ENCODE measurements at regions not wholly inside any gene's neighbourhood (a gene's known extent, or its start where the extent isn't known, plus 50 kb on each side); places are given as distances from the start of the nearest gene placed in this dataset.
A peak's percentile ranks its signal among the peaks of the same experiment; 100 is the strongest.

GRCh38 chr17:69605571-69605970 is 191.1 kb downstream of the MAP2K6 start:
- no peak for DNase-seq

GRCh38 chr17:69606142-69606800 is 191.8 kb downstream of the MAP2K6 start:
- no peak for DNase-seq

- DNase-seq, result peak; percentile 52
Observed at GRCh38 chr17:69607162-69607834, 192.8 kb downstream of the MAP2K6 start.

- no peak for DNase-seq
Observed at GRCh38 chr17:69608141-69608540, 193.6 kb downstream of the MAP2K6 start.

GRCh38 chr17:69608808-69609472 is 194.4 kb downstream of the MAP2K6 start:
- no peak for DNase-seq

GRCh38 chr17:69609473-69610305 is 195.2 kb downstream of the MAP2K6 start:
- DNase-seq, result no peak

- no peak for DNase-seq
Observed at GRCh38 chr17:69620363-69620762, 205.9 kb downstream of the MAP2K6 start.

- DNase-seq, result no peak
Observed at GRCh38 chr17:69625474-69625873, 211.0 kb downstream of the MAP2K6 start.

- no peak for DNase-seq
Observed at GRCh38 chr17:69630056-69630635, 215.6 kb downstream of the MAP2K6 start.

GRCh38 chr17:69634844-69635243 is 220.3 kb downstream of the MAP2K6 start:
- no peak for DNase-seq

GRCh38 chr17:69637446-69638156 is 223.1 kb downstream of the MAP2K6 start:
- DNase-seq, result no peak

- DNase-seq, result no peak
Observed at GRCh38 chr17:69639096-69639495, 224.6 kb downstream of the MAP2K6 start.

GRCh38 chr17:69640073-69640472 is 225.6 kb downstream of the MAP2K6 start:
- DNase-seq, result no peak

- no peak for DNase-seq
Observed at GRCh38 chr17:69643686-69644085, 229.2 kb downstream of the MAP2K6 start.

- DNase-seq, result no peak
Observed at GRCh38 chr17:69646729-69647128, 232.2 kb downstream of the MAP2K6 start.

GRCh38 chr17:69650881-69651280 is 236.4 kb downstream of the MAP2K6 start:
- no peak for DNase-seq

- no peak for DNase-seq
Observed at GRCh38 chr17:69651921-69652320, 237.4 kb downstream of the MAP2K6 start.

GRCh38 chr17:69654981-69655855 is 240.7 kb downstream of the MAP2K6 start:
- DNase-seq, result no peak

- DNase-seq, result no peak
Observed at GRCh38 chr17:69655902-69656301, 241.4 kb downstream of the MAP2K6 start.

GRCh38 chr17:69669441-69670178 is 255.1 kb downstream of the MAP2K6 start:
- no peak for DNase-seq

Data from inflammatory macrophage treated with lipopolysaccharide for 4 hours (primary cell).